ENCODE measurements at regions not wholly inside any gene's neighbourhood (a gene's known extent, or its start where the extent isn't known, plus 50 kb on each side); places are given as distances from the start of the nearest gene placed in this dataset.

- no peak for TF ChIP-seq CTCF (IDR thresholded peaks at IDR 0.05; ENCODE audit: borderline replicate concordance, control extremely low read depth, extremely low read depth, insufficient read depth, missing control alignments)
- in situ Hi-C loops (cut with MboI; ENCODE audit: low sequenced_read_pairs, unreplicated experiment): no loop called here
- no peak for DNase-seq (ENCODE audit: low spot score)
These were observed 94.1 kb upstream of the BMP2K start for GRCh38 chr4:78682070-78682469.

GRCh38 chr4:78683352-78683751 is 92.8 kb upstream of the BMP2K start:
- no peak for DNase-seq (ENCODE audit: low spot score)
- TF ChIP-seq CTCF (IDR thresholded peaks at IDR 0.05; ENCODE audit: borderline replicate concordance, control extremely low read depth, extremely low read depth, insufficient read depth, missing control alignments): no peak
- in situ Hi-C loops (cut with MboI; ENCODE audit: low sequenced_read_pairs, unreplicated experiment): no loop called here

- no peak for DNase-seq (ENCODE audit: low spot score)
- no peak for TF ChIP-seq CTCF (IDR thresholded peaks at IDR 0.05; ENCODE audit: borderline replicate concordance, control extremely low read depth, extremely low read depth, insufficient read depth, missing control alignments)
- in situ Hi-C loops (cut with MboI; ENCODE audit: low sequenced_read_pairs, unreplicated experiment): no loop called here
These were observed 91.6 kb upstream of the BMP2K start for GRCh38 chr4:78684325-78685079.

- TF ChIP-seq CTCF (IDR thresholded peaks at IDR 0.05; ENCODE audit: borderline replicate concordance, control extremely low read depth, extremely low read depth, insufficient read depth, missing control alignments): no peak
- in situ Hi-C loops (cut with MboI; ENCODE audit: low sequenced_read_pairs, unreplicated experiment): no loop called here
- no peak for DNase-seq (ENCODE audit: low spot score)
These were observed 88.3 kb upstream of the BMP2K start for GRCh38 chr4:78687818-78688217.

GRCh38 chr4:78688366-78688765 is 87.8 kb upstream of the BMP2K start:
- no peak for DNase-seq (ENCODE audit: low spot score)
- no peak for TF ChIP-seq CTCF (IDR thresholded peaks at IDR 0.05; ENCODE audit: borderline replicate concordance, control extremely low read depth, extremely low read depth, insufficient read depth, missing control alignments)
- in situ Hi-C loops (cut with MboI; ENCODE audit: low sequenced_read_pairs, unreplicated experiment): no loop called here

GRCh38 chr4:78689261-78689660 is 86.9 kb upstream of the BMP2K start:
- in situ Hi-C loops (cut with MboI; ENCODE audit: low sequenced_read_pairs, unreplicated experiment): no loop called here
- DNase-seq (ENCODE audit: low spot score): no peak
- TF ChIP-seq CTCF (IDR thresholded peaks at IDR 0.05; ENCODE audit: borderline replicate concordance, control extremely low read depth, extremely low read depth, insufficient read depth, missing control alignments): no peak

Measured in GM13976 (cell line).